Calu3 (cell line): ENCODE measurements at regions not wholly inside any gene's neighbourhood (a gene's known extent, or its start where the extent isn't known, plus 50 kb on each side); places are given as distances from the start of the nearest gene placed in this dataset.

Experiments
- BruUV-seq: library from RNA; stranded (reverse); fragments of 400-500 nt; replicated peaks from 2 replicates; lab custom pipeline; 2021; lab: Mats Ljungman, UMichigan
- CTCF ChIA-PET: fragments of 300-600 bp; sonication (Branson Sonifier 250); formaldehyde crosslinking; loops from one replicate; lab custom pipeline; 2022; ENCODE audit warnings: antibody characterized with exemption; lab: Charles Lee
- DNase-seq: peaks from one replicate; pipeline ENCODE4 v3.0.0; 2022
- H3K27ac Mint-ChIP-seq: one replicate; pipeline ENCODE4 v1.8.0; 2022; ENCODE audit warnings: mixed read lengths; ENCODE audit not compliant: unreplicated experiment
- H3K27me3 Mint-ChIP-seq: one replicate; pipeline ENCODE4 v1.8.0; 2022; ENCODE audit warnings: mixed read lengths; ENCODE audit not compliant: unreplicated experiment
- H3K36me3 Mint-ChIP-seq: one replicate; pipeline ENCODE4 v1.8.0; 2022; ENCODE audit warnings: mild to moderate bottlenecking, moderate library complexity, mixed read lengths; ENCODE audit not compliant: insufficient read depth, unreplicated experiment
- H3K4me1 Mint-ChIP-seq: one replicate; pipeline ENCODE4 v1.8.0; 2022; ENCODE audit warnings: mild to moderate bottlenecking, low read depth, mixed read lengths; ENCODE audit not compliant: unreplicated experiment
- H3K4me3 Mint-ChIP-seq: one replicate; pipeline ENCODE4 v1.8.0; 2022; ENCODE audit warnings: mild to moderate bottlenecking, low read depth, moderate library complexity, mixed read lengths; ENCODE audit not compliant: unreplicated experiment
- H3K9me3 Mint-ChIP-seq: one replicate; pipeline ENCODE4 v1.8.0; 2022; ENCODE audit warnings: low read depth, mixed read lengths; ENCODE audit not compliant: unreplicated experiment
- CTCF ChIP-seq: fragments of 200-600 bp; IDR thresholded peaks from one replicate; pipeline ENCODE4 v1.8.0; 2022; ENCODE audit warnings: antibody characterized with exemption; ENCODE audit not compliant: unreplicated experiment
- intact Hi-C: fragments of 100-400 bp; cut with micrococcal nuclease; formaldehyde crosslinking; loops from one replicate; pipeline ENCODE4 v1.10.0; 2022; ENCODE audit not compliant: unreplicated experiment

GRCh38 chr11:106456647-106457046 is 379.2 kb downstream of the AASDHPPT start:
- no peak for DNase-seq
- Mint-ChIP-seq H3K4me3 (no peak overlapping the region), H3K36me3 (no peaks in the 10 kb centered on the region), H3K27ac (no peak overlapping the region), H3K9me3 (peaks cover 3% of the 10 kb centered on the region), H3K27me3 (no peaks in the 10 kb centered on the region), H3K4me1 (no peaks in the 10 kb centered on the region)
- BruUV-seq, result no TSS peak
- TF ChIP-seq CTCF, result no peak
- intact Hi-C loops, result no loop called here
- CTCF ChIA-PET, result no interaction called here

GRCh38 chr11:106457727-106458126 is 380.3 kb downstream of the AASDHPPT start:
- no peak for TF ChIP-seq CTCF
- no TSS peak for BruUV-seq
- CTCF ChIA-PET, result no interaction called here
- Mint-ChIP-seq H3K4me3 (no peak overlapping the region), H3K4me1 (no peaks in the 10 kb centered on the region), H3K9me3 (peaks cover 3% of the 10 kb centered on the region), H3K27me3 (no peaks in the 10 kb centered on the region), H3K36me3 (no peaks in the 10 kb centered on the region), H3K27ac (no peak overlapping the region)
- no peak for DNase-seq
- intact Hi-C loops, result no loop called here

- DNase-seq, result no peak
- no peak overlapping the region for H3K4me3 Mint-ChIP-seq
- CTCF ChIA-PET, result no interaction called here
- intact Hi-C loops, result no loop called here
- BruUV-seq, result no TSS peak
- TF ChIP-seq CTCF, result no peak
- H3K27ac Mint-ChIP-seq, result no peak overlapping the region
- H3K27me3 Mint-ChIP-seq, result no peaks in the 10 kb centered on the region
- H3K9me3 Mint-ChIP-seq, result peaks cover 3% of the 10 kb centered on the region
- H3K4me1 Mint-ChIP-seq, result no peaks in the 10 kb centered on the region
- no peaks in the 10 kb centered on the region for H3K36me3 Mint-ChIP-seq
Observed at GRCh38 chr11:106459135-106459534, 381.7 kb downstream of the AASDHPPT start.

- Mint-ChIP-seq H3K4me3 (no peak overlapping the region), H3K36me3 (no peaks in the 10 kb centered on the region), H3K9me3 (peaks cover 2% of the 10 kb centered on the region), H3K27ac (no peak overlapping the region), H3K27me3 (no peaks in the 10 kb centered on the region), H3K4me1 (no peaks in the 10 kb centered on the region)
- no peak for DNase-seq
- intact Hi-C loops, result no loop called here
- no peak for TF ChIP-seq CTCF
- no TSS peak for BruUV-seq
- CTCF ChIA-PET, result no interaction called here
Observed at GRCh38 chr11:106461148-106461691, 383.8 kb downstream of the AASDHPPT start.
